IMR-90 (cell line): ENCODE measurements at regions not wholly inside any gene's neighbourhood (a gene's known extent, or its start where the extent isn't known, plus 50 kb on each side); places are given as distances from the start of the nearest gene placed in this dataset.

Experiments
- ATAC-seq: fragments of 200-7000 bp; cut with Tn5 transposase; 2 replicates; pipeline ENCODE4 v1.9.1; 2020; ENCODE audit warnings: low read depth, mild to moderate bottlenecking, moderate library complexity
- BruUV-seq: library from RNA; stranded (reverse); fragments of 400-500 nt; replicated peaks from 2 replicates; lab custom pipeline; 2021; lab: Mats Ljungman, UMichigan
- CTCF ChIA-PET: fragments of 300-600 bp; formaldehyde crosslinking; extraction: SDS; loops from one replicate; lab custom pipeline; 2021; ENCODE audit warnings: antibody characterized with exemption; lab: Yijun Ruan, JAX
- POLR2A ChIA-PET: fragments of 300-600 bp; sonication (Branson Sonifier 250); formaldehyde crosslinking; loops from one replicate; lab custom pipeline; 2022; ENCODE audit warnings: antibody characterized with exemption; ENCODE audit not compliant: unreplicated experiment; lab: Charles Lee
- DNase-seq: peaks from one replicate; pipeline ENCODE4 v3.0.0; 2013
- H2AFZ ChIP-seq: replicated peaks from 2 replicates; pipeline ENCODE3; 2013; ENCODE audit warnings: low read length, mild to moderate bottlenecking; ENCODE audit not compliant: poor library complexity
- H2AK5ac ChIP-seq: 2 replicates; pipeline ENCODE4 v1.6.1; 2013; ENCODE audit warnings: low read depth, low read length, inconsistent platforms
- H2AK9ac ChIP-seq: replicated peaks from 2 replicates; pipeline ENCODE3; 2013; ENCODE audit warnings: mild to moderate bottlenecking, low read depth, low read length, moderate library complexity; ENCODE audit not compliant: poor library complexity
- H2BK120ac ChIP-seq: 2 replicates; pipeline ENCODE4 v1.6.1; 2013; ENCODE audit warnings: low read depth, low read length, inconsistent platforms
- H2BK15ac ChIP-seq: 3 replicates; pipeline ENCODE4 v1.6.1; 2013; ENCODE audit warnings: low read depth, low read length, inconsistent platforms
- H2BK20ac ChIP-seq: 2 replicates; pipeline ENCODE4 v1.6.1; 2013; ENCODE audit warnings: low read depth, mild to moderate bottlenecking, inconsistent platforms, low read length, moderate library complexity
- H2BK5ac ChIP-seq: 2 replicates; pipeline ENCODE4 v1.6.1; 2013; ENCODE audit warnings: mild to moderate bottlenecking, low read depth, low read length, inconsistent platforms; ENCODE audit not compliant: poor library complexity, severe bottlenecking
- H3K14ac ChIP-seq: replicated peaks from 2 replicates; pipeline ENCODE4 v1.6.1; 2013; ENCODE audit warnings: low read depth, low read length, inconsistent platforms
- H3K18ac ChIP-seq: 2 replicates; pipeline ENCODE4 v1.6.1; 2013; ENCODE audit warnings: low read depth, low read length, control low read depth
- H3K23ac ChIP-seq: 2 replicates; pipeline ENCODE4 v1.6.1; 2013; ENCODE audit warnings: low read depth, low read length, inconsistent platforms
- H3K27ac ChIP-seq: 2 replicates; pipeline ENCODE4 v1.5.1; 2013; ENCODE audit warnings: mild to moderate bottlenecking, control low read depth, low read length; ENCODE audit not compliant: insufficient read depth
- H3K27me3 ChIP-seq: 2 replicates; pipeline ENCODE4 v1.6.1; 2013; ENCODE audit warnings: low read length; ENCODE audit not compliant: control insufficient read depth, insufficient read depth
- H3K36me3 ChIP-seq: 2 replicates; pipeline ENCODE4 v1.6.1; 2013; ENCODE audit warnings: low read length, mixed read lengths; ENCODE audit not compliant: control insufficient read depth, insufficient read depth
- H3K4ac ChIP-seq: 2 replicates; pipeline ENCODE4 v1.6.1; 2013; ENCODE audit warnings: low read depth, low read length, inconsistent platforms
- H3K4me1 ChIP-seq: 2 replicates; pipeline ENCODE4 v1.6.1; 2013; ENCODE audit warnings: low read length, mixed read lengths; ENCODE audit not compliant: control insufficient read depth, insufficient read depth
- H3K4me2 ChIP-seq: 2 replicates; pipeline ENCODE4 v1.6.1; 2013; ENCODE audit warnings: low read depth, mild to moderate bottlenecking, control low read depth, low read length, moderate library complexity
- H3K4me3 ChIP-seq: 2 replicates; pipeline ENCODE4 v1.5.1; 2013; ENCODE audit warnings: low read depth, mild to moderate bottlenecking, control low read depth, low read length, moderate library complexity; ENCODE audit not compliant: insufficient read depth
- H3K56ac ChIP-seq: 2 replicates; pipeline ENCODE4 v1.6.1; 2013; ENCODE audit warnings: low read length, inconsistent platforms; ENCODE audit not compliant: insufficient read depth; ENCODE audit errors: extremely low read depth
- H3K79me1 ChIP-seq, 2 experiments: 2 replicates each; pipeline ENCODE4 v1.6.1; 2013; ENCODE audit warnings: low read length in 2 of 2, inconsistent platforms in 1 of 2, low read depth in 1 of 2
- H3K9ac ChIP-seq: 2 replicates; pipeline ENCODE4 v1.6.1; 2013; ENCODE audit warnings: low read depth, low read length, control low read depth
- H3K9me1 ChIP-seq: 2 replicates; pipeline ENCODE4 v1.6.1; 2013; ENCODE audit warnings: low read length, inconsistent platforms; ENCODE audit not compliant: insufficient read depth
- H3K9me3 ChIP-seq: 2 replicates; pipeline ENCODE4 v1.6.1; 2013; ENCODE audit warnings: low read length; ENCODE audit not compliant: control insufficient read depth, insufficient read depth
- H4K20me1 ChIP-seq: 2 replicates; pipeline ENCODE4 v1.6.1; 2013; ENCODE audit warnings: low read length, inconsistent platforms; ENCODE audit not compliant: insufficient read depth
- H4K5ac ChIP-seq: 2 replicates; pipeline ENCODE4 v1.6.1; 2013; ENCODE audit warnings: mild to moderate bottlenecking, low read depth, low read length, control low read depth
- H4K8ac ChIP-seq, 2 experiments: 2 replicates each; pipeline ENCODE4 v1.6.1; 2013; ENCODE audit warnings: low read depth in 2 of 2, low read length in 2 of 2, control low read depth in 1 of 2, inconsistent platforms in 1 of 2
- H4K91ac ChIP-seq: 2 replicates; pipeline ENCODE4 v1.6.1; 2013; ENCODE audit warnings: low read depth, low read length, inconsistent platforms; ENCODE audit not compliant: insufficient read depth
- CHD1 ChIP-seq: IDR thresholded peaks from 2 replicates; pipeline ENCODE4 v1.6.1; 2012; ENCODE audit warnings: low read depth, low read length, improper control_type of control experiment
- MXI1 ChIP-seq: IDR thresholded peaks from 2 replicates; pipeline ENCODE4 v1.6.1; 2012; ENCODE audit warnings: low read depth, mild to moderate bottlenecking, low read length, moderate library complexity, borderline replicate concordance
- RAD21 ChIP-seq: IDR thresholded peaks from 2 replicates; pipeline ENCODE4 v1.6.1; 2012; ENCODE audit warnings: low read length, improper control_type of control experiment
- RCOR1 ChIP-seq: IDR thresholded peaks from 2 replicates; pipeline ENCODE4 v1.6.1; 2012; ENCODE audit warnings: mild to moderate bottlenecking, low read length, improper control_type of control experiment; ENCODE audit not compliant: insufficient replicate concordance
- RFX5 ChIP-seq: IDR thresholded peaks from 2 replicates; pipeline ENCODE4 v1.8.0; 2012; ENCODE audit warnings: low read depth, mild to moderate bottlenecking, low read length, moderate library complexity
- USF2 ChIP-seq: fragments of 150-350 bp; IDR thresholded peaks from 2 replicates; pipeline ENCODE4 v1.6.1; 2017; ENCODE audit warnings: mild to moderate bottlenecking, antibody characterized with exemption, low read length, low read depth
- WGBS, 2 experiments: methylation state at CpG; one replicate each; pipeline versions ENCODE4 v1.1.5 to v1.1.7; 2013; ENCODE audit warnings: missing lambda C conversion rate in 2 of 2; ENCODE audit not compliant: insufficient read length in 1 of 2; ENCODE audit errors: extremely low coverage in 2 of 2; 5-methylcytosine and 5-hydroxymethylcytosine counted together
- dilution Hi-C: fragments of 300-500 bp; cut with HindIII; formaldehyde crosslinking; loops from one replicate; pipeline ENCODE4 v1.14.3; 2018; ENCODE audit warnings: low sequenced_read_pairs; ENCODE audit not compliant: unreplicated experiment
- in situ Hi-C: fragments of 300-500 bp; cut with MboI; formaldehyde crosslinking; loops from 3 replicates; pipeline ENCODE4 v1.14.3; 2019; ENCODE audit warnings: low sequenced_read_pairs, inconsistent platforms, mixed read lengths
- intact Hi-C: fragments of 100-400 bp; cut with micrococcal nuclease; formaldehyde crosslinking; loops from 2 replicates; pipeline ENCODE4 v1.10.0; 2022
- TF ChIP-seq, protein P1 (sequence below): conservative IDR thresholded peaks from 2 replicates; pipeline ENCODE4 v1.5.1; 2012; ENCODE audit warnings: mild to moderate bottlenecking, low read depth, low read length, improper control_type of control experiment

- no peaks in the 10 kb centered on the region for H3K79me1 ChIP-seq
- H3K56ac ChIP-seq = no peak overlapping the region
- no peak overlapping the region for H4K5ac ChIP-seq
- no CpG with 5 or more reads among the region's 1 CpG for WGBS, 2 experiments
- no peak for ATAC-seq
- no peak overlapping the region for H2BK15ac ChIP-seq
- peaks cover 1% of the 10 kb centered on the region; the same call in 1 of the 2 replicates for H3K27me3 ChIP-seq
- in situ Hi-C loops = no loop called here
- no peak overlapping the region for H3K27ac ChIP-seq
- no peak overlapping the region for H3K4me3 ChIP-seq
- H4K20me1 ChIP-seq = no peaks in the 10 kb centered on the region
- POLR2A ChIA-PET = no interaction called here
- H2BK5ac ChIP-seq = no peak overlapping the region
- TF ChIP-seq RAD21 = no peak
- no peak for TF ChIP-seq RFX5
- no peak for TF ChIP-seq MXI1
- TF ChIP-seq RCOR1 = no peak
- no peak for TF ChIP-seq CHD1
- TF ChIP-seq, protein P1, sequence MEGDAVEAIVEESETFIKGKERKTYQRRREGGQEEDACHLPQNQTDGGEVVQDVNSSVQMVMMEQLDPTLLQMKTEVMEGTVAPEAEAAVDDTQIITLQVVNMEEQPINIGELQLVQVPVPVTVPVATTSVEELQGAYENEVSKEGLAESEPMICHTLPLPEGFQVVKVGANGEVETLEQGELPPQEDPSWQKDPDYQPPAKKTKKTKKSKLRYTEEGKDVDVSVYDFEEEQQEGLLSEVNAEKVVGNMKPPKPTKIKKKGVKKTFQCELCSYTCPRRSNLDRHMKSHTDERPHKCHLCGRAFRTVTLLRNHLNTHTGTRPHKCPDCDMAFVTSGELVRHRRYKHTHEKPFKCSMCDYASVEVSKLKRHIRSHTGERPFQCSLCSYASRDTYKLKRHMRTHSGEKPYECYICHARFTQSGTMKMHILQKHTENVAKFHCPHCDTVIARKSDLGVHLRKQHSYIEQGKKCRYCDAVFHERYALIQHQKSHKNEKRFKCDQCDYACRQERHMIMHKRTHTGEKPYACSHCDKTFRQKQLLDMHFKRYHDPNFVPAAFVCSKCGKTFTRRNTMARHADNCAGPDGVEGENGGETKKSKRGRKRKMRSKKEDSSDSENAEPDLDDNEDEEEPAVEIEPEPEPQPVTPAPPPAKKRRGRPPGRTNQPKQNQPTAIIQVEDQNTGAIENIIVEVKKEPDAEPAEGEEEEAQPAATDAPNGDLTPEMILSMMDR = no peak
- no peak for TF ChIP-seq USF2
- H4K91ac ChIP-seq = no peak overlapping the region
- H2AK9ac ChIP-seq = no peak overlapping the region
- no peak for DNase-seq
- no peak overlapping the region for H3K4ac ChIP-seq
- no peak overlapping the region for H3K18ac ChIP-seq
- no peaks in the 10 kb centered on the region for H3K4me1 ChIP-seq
- no peak overlapping the region for H2BK120ac ChIP-seq
- H3K36me3 ChIP-seq = no peaks in the 10 kb centered on the region
- no peak overlapping the region for H3K23ac ChIP-seq
- H2AK5ac ChIP-seq = no peak overlapping the region
- H2AFZ ChIP-seq = no peak overlapping the region
- BruUV-seq = no TSS peak
- dilution Hi-C loops = no loop called here
- intact Hi-C loops = no loop called here
- H3K9me3 ChIP-seq = no peaks in the 10 kb centered on the region
- no peaks in the 10 kb centered on the region for H3K9me1 ChIP-seq
- no peak overlapping the region for H4K8ac ChIP-seq
- H3K9ac ChIP-seq = no peak overlapping the region
- H3K14ac ChIP-seq = no peak overlapping the region
- CTCF ChIA-PET = no interaction called here
- H2BK20ac ChIP-seq = no peak overlapping the region
- H3K4me2 ChIP-seq = no peak overlapping the region
Measured at GRCh38 chr7:42461537-42461936, 224.5 kb upstream of the GLI3 start.
